Endodermal cell (in vitro differentiated cells): ENCODE measurements at regions not wholly inside any gene's neighbourhood (a gene's known extent, or its start where the extent isn't known, plus 50 kb on each side); places are given as distances from the start of the nearest gene placed in this dataset.

ENCODE experiments used
- DNase-seq: peaks from one replicate; pipeline ENCODE4 v3.0.0-alpha.2; 2017
- H3K27ac ChIP-seq: 2 replicates; pipeline ENCODE4 v1.5.1; 2013; ENCODE audit warnings: mild to moderate bottlenecking, low read depth, low read length, moderate library complexity
- H3K27me3 ChIP-seq: 2 replicates; pipeline ENCODE4 v1.6.1; 2013; ENCODE audit warnings: mild to moderate bottlenecking, low read length, moderate library complexity; ENCODE audit not compliant: insufficient read depth, control insufficient read depth, poor library complexity, severe bottlenecking
- H3K36me3 ChIP-seq: 2 replicates; pipeline ENCODE4 v1.7.0; 2013; ENCODE audit warnings: mild to moderate bottlenecking, low read length, moderate library complexity; ENCODE audit not compliant: control insufficient read depth, insufficient read depth
- H3K4me1 ChIP-seq: one replicate; pipeline ENCODE4 v1.7.0; 2013; ENCODE audit warnings: low read length; ENCODE audit not compliant: control insufficient read depth, insufficient read depth
- H3K4me3 ChIP-seq: 2 replicates; pipeline ENCODE4 v1.5.1; 2013; ENCODE audit warnings: mild to moderate bottlenecking, low read length, moderate library complexity
- H3K9ac ChIP-seq: 2 replicates; pipeline ENCODE4 v1.6.1; 2013; ENCODE audit warnings: mild to moderate bottlenecking, low read length, moderate library complexity; ENCODE audit not compliant: poor library complexity, severe bottlenecking; ENCODE audit errors: extremely low read depth
- H3K9me3 ChIP-seq: 2 replicates; pipeline ENCODE4 v1.6.1; 2013; ENCODE audit warnings: mild to moderate bottlenecking, low read length, moderate library complexity; ENCODE audit not compliant: control insufficient read depth
- H3K27ac Mint-ChIP-seq: 2 replicates; pipeline ENCODE4 v1.8.0; 2020; ENCODE audit warnings: mixed read lengths
- H3K27me3 Mint-ChIP-seq: 2 replicates; pipeline ENCODE4 v1.8.0; 2021; ENCODE audit warnings: mild to moderate bottlenecking, mixed read lengths; ENCODE audit not compliant: insufficient read depth
- H3K36me3 Mint-ChIP-seq: 2 replicates; pipeline ENCODE4 v1.8.0; 2020; ENCODE audit warnings: low read depth, mixed read lengths
- H3K4me1 Mint-ChIP-seq: 2 replicates; pipeline ENCODE4 v1.8.0; 2020; ENCODE audit warnings: mixed read lengths
- H3K4me3 Mint-ChIP-seq: 2 replicates; pipeline ENCODE4 v1.8.0; 2020; ENCODE audit warnings: mild to moderate bottlenecking, moderate library complexity, mixed read lengths
- H3K9me3 Mint-ChIP-seq: 2 replicates; pipeline ENCODE4 v1.8.0; 2020; ENCODE audit warnings: mild to moderate bottlenecking, mixed read lengths
- CTCF ChIP-seq: fragments of 200-600 bp; sonication (generic); conservative IDR thresholded peaks from 2 replicates; pipeline ENCODE4 v1.5.0; 2021; ENCODE audit warnings: antibody characterized with exemption, mild to moderate bottlenecking
- WGBS, 2 experiments: methylation state at CpG; one replicate each; pipeline versions ENCODE4 v1.1.5 to v1.1.7; 2013; ENCODE audit warnings: missing lambda C conversion rate in 2 of 2, mixed read lengths in 1 of 2; ENCODE audit not compliant: insufficient coverage in 1 of 2, insufficient read length in 1 of 2; 5-methylcytosine and 5-hydroxymethylcytosine counted together

- no peaks in the 10 kb centered on the region for H3K9me3 ChIP-seq
- no peak overlapping the region for H3K4me3 ChIP-seq
- H3K4me1 ChIP-seq, result no peaks in the 10 kb centered on the region
- Mint-ChIP-seq H3K27ac (no peak overlapping the region), H3K27me3 (no peaks in the 10 kb centered on the region), H3K4me3 (no peak overlapping the region), H3K36me3 (no peaks in the 10 kb centered on the region), H3K4me1 (no peaks in the 10 kb centered on the region), H3K9me3 (no peaks in the 10 kb centered on the region)
- H3K9ac ChIP-seq, result no peak overlapping the region
- H3K36me3 ChIP-seq, result no peaks in the 10 kb centered on the region
- TF ChIP-seq CTCF, result no peak
- 89 to 98% methylated on average over 1 of the region's 1 CpG for WGBS, 2 experiments
- H3K27ac ChIP-seq, result no peak overlapping the region
- no peak for DNase-seq
- H3K27me3 ChIP-seq, result no peaks in the 10 kb centered on the region
These were observed 129.7 kb upstream of the MTAP start for GRCh38 chr9:21672761-21673160.

GRCh38 chr9:21674894-21675293 lies 127.5 kb upstream of the MTAP start:
- Mint-ChIP-seq H3K27ac (no peak overlapping the region), H3K9me3 (no peaks in the 10 kb centered on the region), H3K36me3 (no peaks in the 10 kb centered on the region), H3K4me3 (no peak overlapping the region), H3K4me1 (no peaks in the 10 kb centered on the region), H3K27me3 (no peaks in the 10 kb centered on the region)
- Histone ChIP-seq H3K4me3 (no peak overlapping the region), H3K9ac (no peak overlapping the region), H3K4me1 (no peaks in the 10 kb centered on the region), H3K27me3 (no peaks in the 10 kb centered on the region), H3K9me3 (no peaks in the 10 kb centered on the region), H3K36me3 (no peaks in the 10 kb centered on the region), H3K27ac (no peak overlapping the region)
- WGBS, 2 experiments, result 96 to 100% methylated on average over 1 of the region's 1 CpG
- DNase-seq, result no peak
- no peak for TF ChIP-seq CTCF

- Histone ChIP-seq H3K4me1 (no peaks in the 10 kb centered on the region), H3K27ac (no peak overlapping the region), H3K27me3 (no peaks in the 10 kb centered on the region), H3K9ac (no peak overlapping the region), H3K36me3 (no peaks in the 10 kb centered on the region), H3K9me3 (no peaks in the 10 kb centered on the region), H3K4me3 (no peak overlapping the region)
- Mint-ChIP-seq H3K27me3 (no peaks in the 10 kb centered on the region), H3K36me3 (no peaks in the 10 kb centered on the region), H3K9me3 (no peaks in the 10 kb centered on the region), H3K4me3 (no peak overlapping the region), H3K27ac (no peak overlapping the region), H3K4me1 (no peaks in the 10 kb centered on the region)
- 100% methylated on average over 1 of the region's 1 CpG; no CpG with 5 or more reads in 1 of the 2 experiments for WGBS, 2 experiments
- DNase-seq, result no peak
- no peak for TF ChIP-seq CTCF
These were observed 125.0 kb upstream of the MTAP start for GRCh38 chr9:21677387-21677786.
